ENCODE measurements at regions not wholly inside any gene's neighbourhood (a gene's known extent, or its start where the extent isn't known, plus 50 kb on each side); places are given as distances from the start of the nearest gene placed in this dataset.

GRCh38 chr4:136219592-136220125, 1312.6 kb downstream of the PCDH18 start:
- TF ChIP-seq CTCF (IDR thresholded peaks at IDR 0.05) (no peak), ZFX (IDR thresholded peaks at IDR 0.05; ENCODE audit: borderline replicate concordance) (no peak)
